H1 (cell line): ENCODE measurements at regions not wholly inside any gene's neighbourhood (a gene's known extent, or its start where the extent isn't known, plus 50 kb on each side); places are given as distances from the start of the nearest gene placed in this dataset.

Source experiments
- ATF3 ChIP-seq: IDR thresholded peaks from 2 replicates; pipeline ENCODE4 v1.6.1; 2011; ENCODE audit warnings: low read depth, mild to moderate bottlenecking, low read length; ENCODE audit not compliant: insufficient read depth
- CTCF ChIP-seq, 3 experiments: IDR thresholded peaks; 1 replicate in 2 of 3; 2 replicates in 1 of 3; pipeline versions ENCODE4 v1.5.1 to v1.6.1; 2011; ENCODE audit warnings: low read length in 3 of 3, mild to moderate bottlenecking in 3 of 3, inconsistent platforms in 2 of 3, low read depth in 1 of 3, moderate library complexity in 1 of 3; ENCODE audit not compliant: insufficient read depth in 1 of 3; ENCODE audit errors: control extremely low read depth in 1 of 3
- EGR1 ChIP-seq: IDR thresholded peaks from 2 replicates; pipeline ENCODE4 v1.6.1; 2011; ENCODE audit warnings: low read depth, low read length, borderline replicate concordance
- EP300 ChIP-seq, 2 experiments: IDR thresholded peaks; 1 replicate in 1 of 2; 2 replicates in 1 of 2; pipeline ENCODE4 v1.6.1; 2011 to 2012; ENCODE audit warnings: low read depth in 2 of 2, low read length in 2 of 2, mild to moderate bottlenecking in 2 of 2, borderline replicate concordance in 1 of 2, inconsistent platforms in 1 of 2, moderate library complexity in 1 of 2
- HDAC2 ChIP-seq, 2 experiments: fragments of 300-600 bp in 1 of 2; sonication (generic) in 1 of 2; IDR thresholded peaks; 2 replicates each; pipeline ENCODE4 v1.6.1; 2011 to 2012; ENCODE audit warnings: low read depth in 2 of 2, low read length in 2 of 2, mild to moderate bottlenecking in 2 of 2, moderate library complexity in 2 of 2, borderline replicate concordance in 1 of 2, inconsistent platforms in 1 of 2
- MAX ChIP-seq: IDR thresholded peaks from 2 replicates; pipeline ENCODE4 v1.6.1; 2012; ENCODE audit warnings: inconsistent platforms
- POLR2A ChIP-seq, 2 experiments: IDR thresholded peaks; 1 replicate in 1 of 2; 2 replicates in 1 of 2; pipeline ENCODE4 v1.6.1; 2011; ENCODE audit warnings: low read depth in 2 of 2, low read length in 2 of 2, mild to moderate bottlenecking in 2 of 2; ENCODE audit errors: control extremely low read depth in 1 of 2
- POLR2AphosphoS5 ChIP-seq: IDR thresholded peaks from 2 replicates; pipeline ENCODE4 v1.6.1; 2011; ENCODE audit warnings: low read depth, low read length
- SP1 ChIP-seq: IDR thresholded peaks from 2 replicates; pipeline ENCODE4 v1.6.1; 2011; ENCODE audit warnings: low read depth, low read length
- TAF1 ChIP-seq: IDR thresholded peaks from 2 replicates; pipeline ENCODE4 v1.6.1; 2011; ENCODE audit warnings: mild to moderate bottlenecking, low read depth, low read length

- no peak for TF ChIP-seq EP300 (IDR thresholded peaks at IDR 0.05; ENCODE audit: borderline replicate concordance in 1 of 2, low read depth in 2 of 2, low read length in 2 of 2)
- TF ChIP-seq EGR1 = no peak
- TF ChIP-seq HDAC2 (IDR thresholded peaks at IDR 0.05; ENCODE audit: borderline replicate concordance in 1 of 2, low read depth in 2 of 2, low read length in 2 of 2) = no peak
- TF ChIP-seq CTCF (IDR thresholded peaks at IDR 0.05; ENCODE audit: control extremely low read depth in 1 of 3, insufficient read depth in 1 of 3, low read depth in 1 of 3, low read length in 3 of 3) = no peak
- TF ChIP-seq MAX = no peak
- TF ChIP-seq POLR2AphosphoS5 = no peak
- TF ChIP-seq SP1 = no peak
- TF ChIP-seq POLR2A (IDR thresholded peaks at IDR 0.05; ENCODE audit: control extremely low read depth in 1 of 2, low read depth in 2 of 2, low read length in 2 of 2) = no peak
- no peak for TF ChIP-seq ATF3
- TF ChIP-seq TAF1 = no peak
Measured at GRCh38 chr4:180500154-180500553, 1743.0 kb upstream of the TENM3 start.
